Activated T-cell treated with anti-CD3 and anti-CD28 coated beads, Interleukin-2, amount 50 U/mL, for 48 hours (primary cell): ENCODE measurements at regions not wholly inside any gene's neighbourhood (a gene's known extent, or its start where the extent isn't known, plus 50 kb on each side); places are given as distances from the start of the nearest gene placed in this dataset.

Experiments
- DNase-seq, 2 experiments: peaks; one replicate each; pipeline ENCODE4 v3.0.0-alpha.2; 2020

GRCh38 chr14:49220492-49220891 is 365.7 kb downstream of the RPS29 start:
- DNase-seq, result no peak

- DNase-seq, result no peak
These were observed 367.6 kb downstream of the RPS29 start for GRCh38 chr14:49218436-49219092.

GRCh38 chr14:49212721-49213120 is 373.5 kb downstream of the RPS29 start:
- DNase-seq, result no peak

- no peak for DNase-seq
These were observed 376.8 kb downstream of the RPS29 start for GRCh38 chr14:49209416-49209815.

- no peak for DNase-seq
These were observed 379.4 kb downstream of the RPS29 start for GRCh38 chr14:49206828-49207227.

GRCh38 chr14:49203676-49204075 is 382.5 kb downstream of the RPS29 start:
- no peak for DNase-seq

- no peak for DNase-seq
These were observed 387.0 kb downstream of the RPS29 start for GRCh38 chr14:49199159-49199558.

- DNase-seq, result no peak
These were observed 389.9 kb downstream of the RPS29 start for GRCh38 chr14:49196327-49196726.

GRCh38 chr14:49194067-49194466 is 392.1 kb downstream of the RPS29 start:
- no peak for DNase-seq

GRCh38 chr14:49193332-49194065 is 392.7 kb downstream of the RPS29 start:
- no peak for DNase-seq

GRCh38 chr14:49191380-49191779 is 394.8 kb downstream of the RPS29 start:
- no peak for DNase-seq

- no peak for DNase-seq
These were observed 396.8 kb downstream of the RPS29 start for GRCh38 chr14:49189375-49189774.

- DNase-seq, result no peak
These were observed 398.4 kb downstream of the RPS29 start for GRCh38 chr14:49187799-49188198.

GRCh38 chr14:49173765-49174373 is 412.3 kb downstream of the RPS29 start:
- peak; percentile 45 to 49 for DNase-seq

GRCh38 chr14:49164074-49164473 is 422.1 kb downstream of the RPS29 start:
- DNase-seq, result no peak

GRCh38 chr14:49160983-49161382 is 425.2 kb downstream of the RPS29 start:
- DNase-seq, result no peak

- DNase-seq, result no peak
These were observed 427.1 kb downstream of the RPS29 start for GRCh38 chr14:49159081-49159480.

- DNase-seq, result no peak
These were observed 446.6 kb downstream of the RPS29 start for GRCh38 chr14:49139593-49139992.

- DNase-seq, result no peak
These were observed 451.2 kb downstream of the RPS29 start for GRCh38 chr14:49134940-49135339.

GRCh38 chr14:49121246-49121645 is 464.9 kb downstream of the RPS29 start:
- no peak for DNase-seq

GRCh38 chr14:49114161-49114893 is 471.9 kb downstream of the RPS29 start:
- DNase-seq, result no peak

GRCh38 chr14:49106741-49107667 is 479.2 kb downstream of the RPS29 start:
- no peak for DNase-seq
